Fibroblast of villous mesenchyme (primary cell): ENCODE measurements at regions not wholly inside any gene's neighbourhood (a gene's known extent, or its start where the extent isn't known, plus 50 kb on each side); places are given as distances from the start of the nearest gene placed in this dataset.
"Not testable (repeated sequence)": the region's sequence is repeated elsewhere in the genome, so short reads cannot be mapped to it uniquely, and the experiment has no call there.

Source experiments
- DNase-seq: peaks from one replicate; pipeline ENCODE4 v3.0.0-alpha.2; 2010; ENCODE audit warnings: low read depth
- H3K4me3 ChIP-seq: 2 replicates; pipeline ENCODE4 v1.5.1; 2011; ENCODE audit warnings: low read depth, mild to moderate bottlenecking, low read length
- CTCF ChIP-seq: IDR thresholded peaks from 2 replicates; pipeline ENCODE4 v1.5.1; 2012; ENCODE audit warnings: low read depth, mild to moderate bottlenecking, low read length; ENCODE audit not compliant: insufficient read depth

GRCh38 chr11:57940044-57940756 lies 83.5 kb upstream of the OR9Q1 start:
- no peak for TF ChIP-seq CTCF
- H3K4me3 ChIP-seq: no peak overlapping the region
- DNase-seq: no peak

- no peak overlapping the region for H3K4me3 ChIP-seq
- DNase-seq: no peak
- TF ChIP-seq CTCF: no peak
Measured at GRCh38 chr11:57941875-57942274, 81.8 kb upstream of the OR9Q1 start.

- TF ChIP-seq CTCF: no peak
- H3K4me3 ChIP-seq: no peak overlapping the region
Measured at GRCh38 chr11:57942808-57943207, 80.9 kb upstream of the OR9Q1 start.

GRCh38 chr11:57943766-57944165 lies 79.9 kb upstream of the OR9Q1 start:
- DNase-seq, H3K4me3 ChIP-seq: not testable (repeated sequence)

More at GRCh38 chr11:57942808-57943207, 80.9 kb upstream of the OR9Q1 start:
- DNase-seq: no peak

- no peak for DNase-seq
- TF ChIP-seq CTCF: no peak
- no peak overlapping the region for H3K4me3 ChIP-seq
Measured at GRCh38 chr11:57946628-57947027, 77.1 kb upstream of the OR9Q1 start.

- DNase-seq: no peak
- TF ChIP-seq CTCF: no peak
- H3K4me3 ChIP-seq: no peak overlapping the region
Measured at GRCh38 chr11:57964660-57965059, 59.0 kb upstream of the OR9Q1 start.

- no peak for DNase-seq
- H3K4me3 ChIP-seq: no peak overlapping the region
- TF ChIP-seq CTCF: no peak
Measured at GRCh38 chr11:57971272-57972012, 52.2 kb upstream of the OR9Q1 start.
